ENCODE measurements at regions not wholly inside any gene's neighbourhood (a gene's known extent, or its start where the extent isn't known, plus 50 kb on each side); places are given as distances from the start of the nearest gene placed in this dataset.

DNA sequence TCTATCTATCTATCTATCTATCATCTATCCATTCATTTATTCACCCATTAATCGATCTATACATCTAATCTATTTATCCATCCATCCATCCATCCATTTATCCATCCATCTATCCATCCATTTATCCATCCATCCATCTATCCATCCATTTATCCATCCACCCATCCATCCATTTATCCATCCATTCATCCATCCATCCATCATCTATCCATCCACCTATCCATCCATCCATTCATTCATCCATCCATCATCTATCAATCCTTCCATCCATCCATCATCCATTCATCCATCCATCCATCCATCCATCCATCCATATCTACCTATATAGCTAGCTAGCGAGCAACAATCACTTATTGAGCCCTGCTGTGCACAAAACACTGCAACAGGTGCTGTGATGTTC lies 953.1 kb upstream of the ZNF722 start:
- no peak for TF ChIP-seq CTCF (conservative IDR thresholded peaks at IDR 0.05; ENCODE audit: low read depth, low read length)
- TF ChIP-seq EZH2 (IDR thresholded peaks at IDR 0.05; ENCODE audit: borderline replicate concordance, low read depth, low read length, poor library complexity, severe bottlenecking) = no peak
- no TSS peak for BruUV-seq (replicated peaks)
- H3K36me3 ChIP-seq (ENCODE audit: insufficient read depth, low read length, poor library complexity, severe bottlenecking) = no peaks in the 10 kb centered on the region
- H3K4me1 ChIP-seq (ENCODE audit: insufficient read depth, low read length, poor library complexity, severe bottlenecking) = no peaks in the 10 kb centered on the region
- H3K4me3 ChIP-seq (ENCODE audit: low read depth, low read length, poor library complexity, severe bottlenecking) = no peak overlapping the region
- peaks cover 16% of the 10 kb centered on the region for H3K9me3 ChIP-seq (ENCODE audit: low read depth, low read length, poor library complexity, severe bottlenecking)
- H3K27ac ChIP-seq (ENCODE audit: low read depth, low read length, poor library complexity, severe bottlenecking) = no peak overlapping the region
- ChIA-PET CTCF (no interaction called here), POLR2A (ENCODE audit: low non-redundant PET) (no interaction called here)
- intact Hi-C loops (cut with micrococcal nuclease; ENCODE audit: unreplicated experiment) = no loop called here
- no peak for DNase-seq (ENCODE audit: low spot score)
- H3K27me3 ChIP-seq (replicated peaks; ENCODE audit: insufficient read depth, low read depth, low read length, poor library complexity) = no peaks in the 10 kb centered on the region

DNA sequence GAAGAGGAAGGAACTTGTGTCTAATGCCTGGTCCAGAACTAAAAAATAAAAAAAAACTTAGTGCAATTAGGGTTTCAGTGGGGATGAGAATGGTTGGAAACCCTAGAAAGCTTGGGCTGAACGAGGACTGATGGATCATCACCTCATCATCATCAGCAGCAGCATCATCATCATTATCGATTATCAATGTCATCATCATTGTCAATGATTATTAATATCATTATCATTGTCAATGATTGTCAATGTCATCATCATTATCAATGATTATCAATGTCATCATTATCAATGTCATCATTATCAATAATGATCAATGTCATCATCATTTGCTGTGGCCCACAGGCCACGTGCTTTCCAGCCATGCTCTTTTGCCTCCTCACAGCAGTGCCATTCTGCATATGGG lies 952.0 kb upstream of the ZNF722 start:
- POLR2A ChIA-PET (ENCODE audit: low non-redundant PET) = no interaction called here
- DNase-seq (ENCODE audit: low spot score) = no peak
- no peak for TF ChIP-seq CTCF (conservative IDR thresholded peaks at IDR 0.05; ENCODE audit: low read depth, low read length)
- TF ChIP-seq EZH2 (IDR thresholded peaks at IDR 0.05; ENCODE audit: borderline replicate concordance, low read depth, low read length, poor library complexity, severe bottlenecking) = no peak

DNA sequence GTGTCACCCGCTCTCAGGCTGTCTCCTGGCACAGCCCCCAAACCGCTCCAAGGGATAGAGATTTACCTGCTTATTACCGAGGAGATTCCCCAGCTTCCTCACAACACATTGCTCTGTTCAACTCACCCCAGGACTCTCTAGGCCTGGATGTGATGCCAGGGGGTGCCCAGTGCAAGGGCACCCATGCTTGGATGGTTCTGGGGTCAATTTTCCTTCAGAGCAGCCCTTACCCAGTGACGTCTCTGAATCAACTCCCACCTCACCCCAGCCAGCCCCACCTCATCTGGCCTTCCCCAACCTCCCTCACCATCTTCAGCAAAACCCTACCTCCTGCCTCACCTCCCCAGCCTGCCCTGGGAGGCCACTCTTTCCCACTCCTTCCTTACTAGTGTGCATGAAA lies 951.6 kb upstream of the ZNF722 start:
- BruUV-seq (replicated peaks) = no TSS peak
- Histone ChIP-seq H3K4me3 (ENCODE audit: low read depth, low read length, poor library complexity, severe bottlenecking) (no peak overlapping the region), H3K27me3 (replicated peaks; ENCODE audit: insufficient read depth, low read depth, low read length, poor library complexity) (no peaks in the 10 kb centered on the region), H3K36me3 (ENCODE audit: insufficient read depth, low read length, poor library complexity, severe bottlenecking) (no peaks in the 10 kb centered on the region), H3K27ac (ENCODE audit: low read depth, low read length, poor library complexity, severe bottlenecking) (no peak overlapping the region), H3K4me1 (ENCODE audit: insufficient read depth, low read length, poor library complexity, severe bottlenecking) (no peaks in the 10 kb centered on the region), H3K9me3 (ENCODE audit: low read depth, low read length, poor library complexity, severe bottlenecking) (peaks cover 21% of the 10 kb centered on the region)
- ChIA-PET CTCF (no interaction called here), POLR2A (ENCODE audit: low non-redundant PET) (no interaction called here)
- no peak for TF ChIP-seq CTCF (conservative IDR thresholded peaks at IDR 0.05; ENCODE audit: low read depth, low read length)
- DNase-seq (ENCODE audit: low spot score) = no peak
- intact Hi-C loops (cut with micrococcal nuclease; ENCODE audit: unreplicated experiment) = no loop called here

More for the DNA sequence above, 952.0 kb upstream of the ZNF722 start:
- Histone ChIP-seq H3K27me3 (replicated peaks; ENCODE audit: insufficient read depth, low read depth, low read length, poor library complexity) (no peaks in the 10 kb centered on the region), H3K9me3 (ENCODE audit: low read depth, low read length, poor library complexity, severe bottlenecking) (peaks cover 19% of the 10 kb centered on the region), H3K4me1 (ENCODE audit: insufficient read depth, low read length, poor library complexity, severe bottlenecking) (no peaks in the 10 kb centered on the region), H3K4me3 (ENCODE audit: low read depth, low read length, poor library complexity, severe bottlenecking) (no peak overlapping the region), H3K27ac (ENCODE audit: low read depth, low read length, poor library complexity, severe bottlenecking) (no peak overlapping the region), H3K36me3 (ENCODE audit: insufficient read depth, low read length, poor library complexity, severe bottlenecking) (no peaks in the 10 kb centered on the region)
- CTCF ChIA-PET = no interaction called here
- intact Hi-C loops (cut with micrococcal nuclease; ENCODE audit: unreplicated experiment) = no loop called here
- no TSS peak for BruUV-seq (replicated peaks)

All from A673 (cell line).